BE2C (cell line): ENCODE measurements at regions not wholly inside any gene's neighbourhood (a gene's known extent, or its start where the extent isn't known, plus 50 kb on each side); places are given as distances from the start of the nearest gene placed in this dataset.

Experiments
- DNase-seq: peaks from one replicate; pipeline ENCODE4 v3.0.0-alpha.2; 2020
- H3K27me3 ChIP-seq: fragments of 250-450 bp; sonication (Bioruptor Pico); 2 replicates; pipeline ENCODE4 v1.5.1; 2020; ENCODE audit warnings: mild to moderate bottlenecking
- H3K36me3 ChIP-seq: fragments of 250-450 bp; sonication (Bioruptor Pico); 2 replicates; pipeline ENCODE4 v1.5.1; 2020; ENCODE audit warnings: mild to moderate bottlenecking
- H3K4me1 ChIP-seq: fragments of 250-450 bp; sonication (Bioruptor Pico); 2 replicates; pipeline ENCODE4 v1.5.1; 2020
- H3K4me3 ChIP-seq: 2 replicates; pipeline ENCODE4 v1.5.1; 2011; ENCODE audit warnings: low read depth, low read length
- H3K9me3 ChIP-seq: fragments of 250-450 bp; sonication (Bioruptor Pico); 2 replicates; pipeline ENCODE4 v1.5.1; 2020
- CTCF ChIP-seq: IDR thresholded peaks from 2 replicates; pipeline ENCODE4 v1.5.1; 2012; ENCODE audit warnings: mild to moderate bottlenecking, low read depth, low read length

GRCh38 chr12:124664395-124665111 lies 97.1 kb upstream of the NCOR2 start:
- no peaks in the 10 kb centered on the region for H3K27me3 ChIP-seq
- H3K4me3 ChIP-seq: no peak overlapping the region
- H3K4me1 ChIP-seq: peaks cover 11% of the 10 kb centered on the region
- no peaks in the 10 kb centered on the region for H3K9me3 ChIP-seq
- DNase-seq: no peak
- no peak for TF ChIP-seq CTCF
- H3K36me3 ChIP-seq: no peaks in the 10 kb centered on the region

GRCh38 chr12:124663771-124664366 lies 96.5 kb upstream of the NCOR2 start:
- no peaks in the 10 kb centered on the region for H3K27me3 ChIP-seq

GRCh38 chr12:124663206-124663605 lies 95.8 kb upstream of the NCOR2 start:
- no peaks in the 10 kb centered on the region for H3K27me3 ChIP-seq
- DNase-seq: no peak
- no peak for TF ChIP-seq CTCF

More at GRCh38 chr12:124663771-124664366, 96.5 kb upstream of the NCOR2 start:
- H3K4me3 ChIP-seq: no peak overlapping the region
- H3K9me3 ChIP-seq: no peaks in the 10 kb centered on the region
- peaks cover 11% of the 10 kb centered on the region for H3K4me1 ChIP-seq
- no peaks in the 10 kb centered on the region for H3K36me3 ChIP-seq
- no peak for TF ChIP-seq CTCF
- no peak for DNase-seq

GRCh38 chr12:124661341-124661740 lies 93.9 kb upstream of the NCOR2 start:
- no peak for DNase-seq
- H3K4me3 ChIP-seq: no peak overlapping the region; the same call in none of the 2 replicates
- TF ChIP-seq CTCF: peak; percentile 27; the same call in 1 of the 2 replicates
- no peaks in the 10 kb centered on the region for H3K9me3 ChIP-seq
- peaks cover 15% of the 10 kb centered on the region for H3K4me1 ChIP-seq
- no peaks in the 10 kb centered on the region for H3K36me3 ChIP-seq
- H3K27me3 ChIP-seq: no peaks in the 10 kb centered on the region

More at GRCh38 chr12:124663206-124663605, 95.8 kb upstream of the NCOR2 start:
- H3K36me3 ChIP-seq: no peaks in the 10 kb centered on the region
- H3K4me1 ChIP-seq: peaks cover 11% of the 10 kb centered on the region
- no peak overlapping the region for H3K4me3 ChIP-seq
- no peaks in the 10 kb centered on the region for H3K9me3 ChIP-seq

- Histone ChIP-seq H3K4me3 (peak overlapping the region; percentile 30), H3K9me3 (no peaks in the 10 kb centered on the region), H3K4me1 (peaks cover 17% of the 10 kb centered on the region), H3K27me3 (no peaks in the 10 kb centered on the region), H3K36me3 (no peaks in the 10 kb centered on the region)
- TF ChIP-seq CTCF: no peak
- peak; percentile 62 for DNase-seq
These were observed 93.4 kb upstream of the NCOR2 start for GRCh38 chr12:124660851-124661250.

- TF ChIP-seq CTCF: no peak
- DNase-seq: no peak
- Histone ChIP-seq H3K36me3 (no peaks in the 10 kb centered on the region), H3K4me3 (no peak overlapping the region), H3K9me3 (no peaks in the 10 kb centered on the region), H3K4me1 (peaks cover 25% of the 10 kb centered on the region), H3K27me3 (no peaks in the 10 kb centered on the region)
These were observed 91.5 kb upstream of the NCOR2 start for GRCh38 chr12:124658806-124659402.
